ENCODE measurements at regions not wholly inside any gene's neighbourhood (a gene's known extent, or its start where the extent isn't known, plus 50 kb on each side); places are given as distances from the start of the nearest gene placed in this dataset.
A peak's percentile ranks its signal among the peaks of the same experiment; 100 is the strongest.

DNA sequence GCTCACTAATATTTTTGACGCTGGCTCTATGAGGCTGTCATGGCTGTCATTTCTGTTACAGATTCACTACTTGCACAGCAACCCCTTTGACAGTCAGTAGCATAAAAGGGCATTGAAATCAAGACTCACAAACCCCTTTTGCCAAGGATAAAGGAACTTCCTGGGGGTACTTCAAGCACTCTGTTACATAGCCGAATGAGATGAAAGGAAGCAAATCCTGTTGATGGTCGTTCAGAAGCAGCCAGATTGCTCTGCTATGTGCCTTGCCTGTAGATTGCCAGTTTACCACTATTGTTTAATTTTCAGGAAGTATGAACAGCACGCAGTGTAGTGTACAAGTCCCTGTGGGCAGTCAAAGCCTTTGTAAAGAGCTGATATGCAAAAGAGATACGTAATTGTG, 296.2 kb downstream of the LRRIQ3 start:
- Histone ChIP-seq H3K27ac (no peak overlapping the region), H3K27me3 (no peaks in the 10 kb centered on the region), H3K4me3 (no peak overlapping the region), H3K4me1 (no peaks in the 10 kb centered on the region), H3K9me3 (no peaks in the 10 kb centered on the region), H3K36me3 (no peaks in the 10 kb centered on the region)
- no peak for TF ChIP-seq CTCF (IDR thresholded peaks at IDR 0.05)
- DNase-seq (no peak), ATAC-seq (no peak)
- intact Hi-C loops (cut with DNase I) = no loop called here
- 60 to 75% methylated on average over 5 of the region's 5 CpGs for WGBS, 2 donors

- no peaks in the 10 kb centered on the region for H3K27me3 ChIP-seq
- 40 to 46% methylated on average over 3 of the region's 3 CpGs for WGBS, 2 donors
- no peak overlapping the region for H3K4me3 ChIP-seq
- H3K9me3 ChIP-seq = no peaks in the 10 kb centered on the region
- ATAC-seq = no peak
- no peaks in the 10 kb centered on the region for H3K36me3 ChIP-seq
- intact Hi-C loops (cut with DNase I) = no loop called here
- no peak for TF ChIP-seq CTCF (IDR thresholded peaks at IDR 0.05)
- no peak for DNase-seq
- H3K4me1 ChIP-seq = no peaks in the 10 kb centered on the region
- H3K27ac ChIP-seq = no peak overlapping the region
These were observed 298.7 kb downstream of the LRRIQ3 start for GRCh38 chr1:73899311-73899710.

DNA sequence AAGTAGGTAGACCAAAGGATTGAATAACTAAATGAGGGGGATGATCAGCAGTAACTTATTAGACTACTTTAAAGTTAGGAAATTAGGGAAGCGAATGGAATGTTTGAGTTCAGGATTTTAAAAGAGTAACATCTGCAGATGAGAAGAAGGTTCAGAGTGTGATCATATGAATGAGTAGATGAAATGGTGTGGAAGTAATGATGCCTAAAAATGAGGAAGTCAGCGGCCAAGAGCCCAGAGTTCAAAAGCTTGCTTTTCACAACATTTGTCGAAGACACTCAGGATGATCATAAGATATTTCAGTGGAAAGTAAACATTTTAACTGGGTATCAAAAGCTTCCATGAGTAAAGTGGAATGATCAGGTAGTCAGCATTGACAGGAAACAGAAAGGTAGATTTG, 299.4 kb downstream of the LRRIQ3 start:
- TF ChIP-seq CTCF (IDR thresholded peaks at IDR 0.05) = no peak
- Histone ChIP-seq H3K4me3 (no peak overlapping the region), H3K9me3 (no peaks in the 10 kb centered on the region), H3K27me3 (no peaks in the 10 kb centered on the region), H3K27ac (no peak overlapping the region), H3K4me1 (no peaks in the 10 kb centered on the region), H3K36me3 (no peaks in the 10 kb centered on the region)
- intact Hi-C loops (cut with DNase I) = no loop called here
- 80 to 81% methylated on average over 3 of the region's 3 CpGs for WGBS, 2 donors
- no peak for ATAC-seq
- DNase-seq = no peak

- WGBS, 2 donors = 52 to 59% methylated on average over 3 of the region's 3 CpGs
- no peak for TF ChIP-seq CTCF (IDR thresholded peaks at IDR 0.05)
- H3K27ac ChIP-seq = no peak overlapping the region
- ATAC-seq (peak in 6 of 8 donors; percentile 28 to 95 (median 84)), DNase-seq (peak in 1 of 2 donors; percentile 9)
- H3K27me3 ChIP-seq = no peaks in the 10 kb centered on the region
- peaks cover 0 to 3% (median 0%) of the 10 kb centered on the region in 9 donors for H3K4me1 ChIP-seq
- intact Hi-C loops (cut with DNase I) = no loop called here
- no peak overlapping the region for H3K4me3 ChIP-seq
- H3K9me3 ChIP-seq = no peaks in the 10 kb centered on the region
- no peaks in the 10 kb centered on the region for H3K36me3 ChIP-seq
These were observed 310.6 kb downstream of the LRRIQ3 start for GRCh38 chr1:73887412-73887811.

- Histone ChIP-seq H3K36me3 (no peaks in the 10 kb centered on the region), H3K4me1 (peaks cover 0 to 3% (median 0%) of the 10 kb centered on the region in 9 donors), H3K27ac (no peak overlapping the region), H3K4me3 (no peak overlapping the region), H3K9me3 (no peaks in the 10 kb centered on the region), H3K27me3 (no peaks in the 10 kb centered on the region)
- intact Hi-C loops (cut with DNase I) = no loop called here
- 50 to 60% methylated on average over 2 of the region's 2 CpGs for WGBS, 2 donors
- TF ChIP-seq CTCF (IDR thresholded peaks at IDR 0.05) = no peak
- ATAC-seq (no peak), DNase-seq (no peak)
These were observed 311.3 kb downstream of the LRRIQ3 start for GRCh38 chr1:73886716-73887115.
